B cell (primary cell): ENCODE measurements at regions not wholly inside any gene's neighbourhood (a gene's known extent, or its start where the extent isn't known, plus 50 kb on each side); places are given as distances from the start of the nearest gene placed in this dataset.

Experiments
- ATAC-seq: fragments of 200-7000 bp; cut with Tn5 transposase; one replicate; pipeline ENCODE4 v1.10.0; 2021; ENCODE audit warnings: low read depth, mild to moderate bottlenecking, moderate number of reproducible peaks, moderate library complexity
- CTCF ChIA-PET: fragments of 350-600 bp; sonication (Branson Sonifier 250); formaldehyde crosslinking; loops from one replicate; lab custom pipeline; 2021; ENCODE audit warnings: antibody characterized with exemption, inconsistent platforms; lab: Charles Lee
- POLR2A ChIA-PET: fragments of 350-600 bp; sonication (Branson Sonifier 250); formaldehyde crosslinking; loops from one replicate; lab custom pipeline; 2021; ENCODE audit warnings: antibody characterized with exemption; lab: Charles Lee
- DNase-seq: peaks from one replicate; pipeline ENCODE4 v3.0.0; 2013
- H2AFZ ChIP-seq: 2 replicates; pipeline ENCODE4 v1.6.1; 2012; ENCODE audit warnings: mild to moderate bottlenecking, low read depth, low read length; ENCODE audit not compliant: insufficient read depth, poor library complexity, severe bottlenecking
- H3K27ac ChIP-seq, 2 donors: 1 replicate in 1 of 2; 2 replicates in 1 of 2; pipeline ENCODE4 v1.5.1; 2012 to 2013; ENCODE audit warnings: low read length in 2 of 2, mild to moderate bottlenecking in 2 of 2, moderate library complexity in 1 of 2
- H3K27me3 ChIP-seq, 4 experiments: fragments of 200-600 bp in 1 of 4; sonication (generic) in 1 of 4; replicated peaks in 1 of 4; 1 replicate in 2 of 4; 2 replicates in 2 of 4; pipeline versions ENCODE4 v1.6.1 to v1.7.0; 2013 to 2016; ENCODE audit warnings: low read length in 3 of 4, mild to moderate bottlenecking in 2 of 4, mixed read lengths in 1 of 4, moderate library complexity in 1 of 4; ENCODE audit not compliant: insufficient read depth in 4 of 4, control insufficient read depth in 3 of 4; ENCODE audit errors: control extremely low read depth in 1 of 4
- H3K36me3 ChIP-seq, 2 experiments: replicated peaks in 1 of 2; 1 replicate in 1 of 2; 2 replicates in 1 of 2; pipeline versions ENCODE4 v1.6.1 to v1.7.1; 2013; ENCODE audit warnings: low read length in 1 of 2; ENCODE audit not compliant: insufficient read depth in 2 of 2, control insufficient read depth in 1 of 2; ENCODE audit errors: control extremely low read depth in 1 of 2, extremely low read depth in 1 of 2
- H3K4me1 ChIP-seq, 2 donors: fragments of 200-600 bp in 1 of 2; sonication (generic) in 1 of 2; 1 replicate in 1 of 2; 2 replicates in 1 of 2; pipeline versions ENCODE4 v1.5.1 to v1.6.1; 2013 to 2017; ENCODE audit warnings: low read length in 2 of 2; ENCODE audit not compliant: control insufficient read depth in 2 of 2, insufficient read depth in 2 of 2
- H3K4me2 ChIP-seq: replicated peaks from 2 replicates; pipeline ENCODE3; 2012; ENCODE audit warnings: mild to moderate bottlenecking, low read depth, low read length; ENCODE audit not compliant: poor library complexity, severe bottlenecking
- H3K4me3 ChIP-seq, 5 experiments: fragments of 200-600 bp in 1 of 5; sonication (generic) in 1 of 5; 1 replicate in 3 of 5; 2 replicates in 2 of 5; pipeline versions ENCODE4 v1.5.1 to v1.7.0; 2011 to 2016; ENCODE audit warnings: low read length in 4 of 5, mild to moderate bottlenecking in 4 of 5, low read depth in 2 of 5, control low read depth in 1 of 5, moderate library complexity in 1 of 5; ENCODE audit not compliant: insufficient read depth in 1 of 5; ENCODE audit errors: control extremely low read depth in 1 of 5, extremely low read depth in 1 of 5
- H3K79me2 ChIP-seq: fragments of 200-600 bp; sonication (generic); one replicate; pipeline ENCODE4 v1.6.0; 2016; ENCODE audit warnings: low read length; ENCODE audit not compliant: control insufficient read depth, insufficient read depth
- H3K9ac ChIP-seq: fragments of 200-600 bp; sonication (generic); 2 replicates; pipeline ENCODE4 v1.6.1; 2017; ENCODE audit warnings: mild to moderate bottlenecking, low read length, moderate library complexity
- H3K9me3 ChIP-seq, 3 donors: one replicate each; pipeline versions ENCODE4 v1.6.1 to v1.7.1; 2013; ENCODE audit warnings: low read length in 2 of 3; ENCODE audit not compliant: control insufficient read depth in 2 of 3, insufficient read depth in 1 of 3; ENCODE audit errors: control extremely low read depth in 1 of 3
- H4K20me1 ChIP-seq: 2 replicates; pipeline ENCODE4 v1.6.0; 2012; ENCODE audit warnings: mild to moderate bottlenecking, low read length; ENCODE audit not compliant: insufficient read depth, control insufficient read depth, poor library complexity, severe bottlenecking
- H3K27ac Mint-ChIP-seq: one replicate; pipeline ENCODE4 v1.8.0; 2021; ENCODE audit warnings: mixed read lengths
- H3K27me3 Mint-ChIP-seq: one replicate; pipeline ENCODE4 v1.8.0; 2021; ENCODE audit warnings: mixed read lengths
- H3K4me1 Mint-ChIP-seq: one replicate; pipeline ENCODE4 v1.8.0; 2021; ENCODE audit warnings: mixed read lengths
- H3K4me3 Mint-ChIP-seq: one replicate; pipeline ENCODE4 v1.8.0; 2021; ENCODE audit warnings: mixed read lengths
- H3K9me3 Mint-ChIP-seq: one replicate; pipeline ENCODE4 v1.8.0; 2022; ENCODE audit warnings: mixed read lengths; ENCODE audit not compliant: insufficient read depth
- CTCF ChIP-seq: fragments of 200-600 bp; IDR thresholded peaks from one replicate; pipeline ENCODE4 v1.8.0; 2022; ENCODE audit warnings: antibody characterized with exemption, mild to moderate bottlenecking
- EZH2 ChIP-seq: IDR thresholded peaks from 2 replicates; pipeline ENCODE4 v1.6.1; 2012; ENCODE audit warnings: borderline replicate concordance, low read depth, mild to moderate bottlenecking, moderate library complexity, low read length; ENCODE audit not compliant: insufficient read depth, poor library complexity, severe bottlenecking
- WGBS: methylation state at CpG from one replicate; pipeline ENCODE4 v1.1.5; 2013; ENCODE audit warnings: missing lambda C conversion rate; ENCODE audit not compliant: insufficient coverage; 5-methylcytosine and 5-hydroxymethylcytosine counted together
- intact Hi-C: fragments of 100-400 bp; cut with micrococcal nuclease; formaldehyde crosslinking; loops from one replicate; pipeline ENCODE4 v1.10.0; 2022

DNA sequence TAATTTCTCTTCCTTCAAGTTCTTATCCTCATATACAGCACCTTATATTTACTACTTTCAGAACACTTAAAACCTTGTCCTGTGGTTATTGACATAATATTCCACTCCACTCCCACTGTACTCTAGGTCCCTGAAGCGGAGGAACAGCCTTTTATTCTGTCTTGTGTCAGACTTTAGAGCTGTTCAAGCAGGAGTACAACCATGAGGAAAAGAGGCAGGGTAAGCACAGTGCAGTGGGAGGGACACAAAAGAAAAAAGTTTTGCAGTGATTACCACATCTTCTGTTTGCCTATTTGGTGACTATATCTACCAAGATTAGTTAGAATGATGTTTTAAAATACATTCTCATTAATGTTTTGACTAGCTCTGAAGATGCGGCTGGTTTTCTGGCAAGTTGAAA, 122.0 kb upstream of the CEP126 start:
- ATAC-seq: no peak
- H3K9me3 Mint-ChIP-seq: no peaks in the 10 kb centered on the region
- POLR2A ChIA-PET: no interaction called here
- no peaks in the 10 kb centered on the region for H3K4me1 ChIP-seq
- TF ChIP-seq CTCF: no peak
- TF ChIP-seq EZH2: no peak
- no peaks in the 10 kb centered on the region for H3K79me2 ChIP-seq
- H3K4me3 Mint-ChIP-seq: no peak overlapping the region
- no peak for DNase-seq
- H3K27me3 Mint-ChIP-seq: no peaks in the 10 kb centered on the region
- no peak overlapping the region for H2AFZ ChIP-seq
- no peaks in the 10 kb centered on the region for H3K36me3 ChIP-seq
- H3K27ac ChIP-seq: no peak overlapping the region
- H3K9me3 ChIP-seq: no peaks in the 10 kb centered on the region
- intact Hi-C loops: no loop called here
- WGBS: no CpG with 5 or more reads among the region's 2 CpGs
- no peak overlapping the region for H3K27ac Mint-ChIP-seq
- H3K4me2 ChIP-seq: no peak overlapping the region
- CTCF ChIA-PET: no interaction called here
- H4K20me1 ChIP-seq: no peaks in the 10 kb centered on the region
- H3K4me3 ChIP-seq: no peak overlapping the region
- no peaks in the 10 kb centered on the region for H3K4me1 Mint-ChIP-seq
- no peaks in the 10 kb centered on the region for H3K27me3 ChIP-seq
- H3K9ac ChIP-seq: no peak overlapping the region

DNA sequence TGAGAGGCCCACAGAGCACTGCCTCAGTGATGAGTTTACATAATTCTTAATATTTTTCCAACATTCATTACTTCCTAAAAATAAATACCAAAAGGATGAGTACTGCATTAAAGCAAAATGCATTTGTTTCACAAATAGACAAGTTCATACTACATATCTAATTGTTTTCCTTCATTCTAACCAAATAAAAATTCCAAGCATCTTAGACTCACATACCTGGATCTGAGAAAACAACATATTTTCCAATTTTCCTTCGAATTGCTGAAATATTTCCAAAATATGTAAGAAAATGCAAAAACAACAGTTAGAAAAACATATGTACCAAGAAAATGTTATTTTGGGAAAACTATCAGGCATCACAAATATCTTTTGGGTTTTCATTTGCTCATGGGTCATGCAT, 127.9 kb upstream of the CEP126 start:
- Mint-ChIP-seq H3K9me3 (no peaks in the 10 kb centered on the region), H3K27me3 (peaks cover 3% of the 10 kb centered on the region), H3K4me3 (no peak overlapping the region), H3K27ac (no peak overlapping the region), H3K4me1 (no peaks in the 10 kb centered on the region)
- TF ChIP-seq CTCF (no peak), EZH2 (no peak)
- ChIA-PET CTCF (no interaction called here), POLR2A (no interaction called here)
- Histone ChIP-seq H3K79me2 (no peaks in the 10 kb centered on the region), H3K9me3 (peaks cover 0 to 1% (median 0%) of the 10 kb centered on the region in 3 donors), H3K9ac (no peak overlapping the region), H3K27me3 (no peaks in the 10 kb centered on the region), H3K4me3 (no peak overlapping the region), H3K36me3 (no peaks in the 10 kb centered on the region), H3K27ac (no peak overlapping the region), H2AFZ (no peak overlapping the region), H4K20me1 (no peaks in the 10 kb centered on the region), H3K4me1 (no peaks in the 10 kb centered on the region), H3K4me2 (no peak overlapping the region)
- intact Hi-C loops: no loop called here
- no CpG with 5 or more reads among the region's 1 CpG for whole genome bisulfite sequencing
- DNase-seq: no peak
- ATAC-seq: no peak
